Left cardiac atrium (tissue), 4 donors: ENCODE measurements at regions not wholly inside any gene's neighbourhood (a gene's known extent, or its start where the extent isn't known, plus 50 kb on each side); places are given as distances from the start of the nearest gene placed in this dataset.
"Not testable (repeated sequence)": the region's sequence is repeated elsewhere in the genome, so short reads cannot be mapped to it uniquely, and the experiment has no call there.

Experiments used
- ATAC-seq, 2 donors: fragments of 200-7000 bp; cut with Tn5 transposase; one replicate each; pipeline ENCODE4 v1.9.1; 2020; ENCODE audit warnings: mild to moderate bottlenecking in 2 of 2, moderate library complexity in 2 of 2
- DNase-seq: peaks from one replicate; pipeline ENCODE4 v3.0.0-alpha.2; 2020
- intact Hi-C, 2 donors: fragments of 100-400 bp; cut with DNase I; formaldehyde crosslinking; loops; one replicate each; pipeline versions ENCODE4 v1.14.1 to v1.15.1; 2022 to 2023
- donor health status: DM: no; HTN: yes; CAD: no.
- donor health status: DM: no; HTN: yes; CAD: no; lungs with severe emphysema.
- donor health status: DM: yes; HTN: yes; CAD: no.
- donor health status: Dilated cardiomyopathy.

GRCh38 chr7:155375337-155376277 is 77.9 kb downstream of the INSIG1 start:
- ATAC-seq (no peak), DNase-seq (no peak)
- intact Hi-C loops: no loop called here

GRCh38 chr7:155377071-155377837 is 79.6 kb downstream of the INSIG1 start:
- DNase-seq (no peak), ATAC-seq (no peak)
- intact Hi-C loops: no loop called here

GRCh38 chr7:155377838-155378579 is 79.9 kb upstream of the EN2 start:
- peak in 1 of 2 donors; percentile 71 for ATAC-seq
- no peak for DNase-seq
- intact Hi-C loops: no loop called here

- DNase-seq (no peak), ATAC-seq (no peak)
- intact Hi-C loops: no loop called here
These were observed 79.4 kb upstream of the EN2 start for GRCh38 chr7:155378580-155378934.

- DNase-seq: no peak
- intact Hi-C loops: no loop called here
- ATAC-seq: no peak
These were observed 78.7 kb upstream of the EN2 start for GRCh38 chr7:155378959-155379871.

- DNase-seq (peak; percentile 77), ATAC-seq (peak; percentile 62 to 81)
- intact Hi-C loops: no loop called here
These were observed 77.6 kb upstream of the EN2 start for GRCh38 chr7:155380221-155380861.

- no peak for ATAC-seq
- DNase-seq: no peak
- intact Hi-C loops: no loop called here
These were observed 76.7 kb upstream of the EN2 start for GRCh38 chr7:155380976-155381851.

GRCh38 chr7:155381852-155382801 is 75.8 kb upstream of the EN2 start:
- ATAC-seq (no peak), DNase-seq (no peak)
- intact Hi-C loops: no loop called here

GRCh38 chr7:155382802-155383171 is 75.1 kb upstream of the EN2 start:
- intact Hi-C loops: no loop called here
- ATAC-seq (no peak), DNase-seq (no peak)

- intact Hi-C loops: no loop called here
- DNase-seq (no peak), ATAC-seq (no peak)
These were observed 74.0 kb upstream of the EN2 start for GRCh38 chr7:155383756-155384491.

GRCh38 chr7:155384751-155385150 is 73.2 kb upstream of the EN2 start:
- DNase-seq (no peak), ATAC-seq (no peak)
- intact Hi-C loops: no loop called here

- DNase-seq, intact Hi-C loops, ATAC-seq: not testable (repeated sequence)
These were observed 72.7 kb upstream of the EN2 start for GRCh38 chr7:155385182-155385581.

- DNase-seq (no peak), ATAC-seq (no peak)
- intact Hi-C loops: no loop called here
These were observed 71.3 kb upstream of the EN2 start for GRCh38 chr7:155386608-155387007.

GRCh38 chr7:155387066-155387620 is 70.8 kb upstream of the EN2 start:
- intact Hi-C loops: no loop called here
- ATAC-seq (no peak), DNase-seq (no peak)

- intact Hi-C loops: no loop called here
- ATAC-seq (no peak), DNase-seq (no peak)
These were observed 69.4 kb upstream of the EN2 start for GRCh38 chr7:155388561-155388960.
